Activated T-cell treated with anti-CD3 and anti-CD28 coated beads for 4 hours (primary cell): ENCODE measurements at regions not wholly inside any gene's neighbourhood (a gene's known extent, or its start where the extent isn't known, plus 50 kb on each side); places are given as distances from the start of the nearest gene placed in this dataset.

ENCODE experiments used
- DNase-seq: peaks from one replicate; pipeline ENCODE4 v3.0.0-alpha.2; 2020

GRCh38 chr1:4046836-4047461 is 146.9 kb upstream of the C1orf174 start:
- no peak for DNase-seq

- DNase-seq = no peak
Observed at GRCh38 chr1:4047666-4048065, 147.6 kb upstream of the C1orf174 start.

- DNase-seq = no peak
Observed at GRCh38 chr1:4048076-4048475, 148.0 kb upstream of the C1orf174 start.

GRCh38 chr1:4048921-4049320 is 148.8 kb upstream of the C1orf174 start:
- DNase-seq = no peak

- no peak for DNase-seq
Observed at GRCh38 chr1:4050998-4051397, 150.9 kb upstream of the C1orf174 start.

GRCh38 chr1:4052657-4053056 is 152.6 kb upstream of the C1orf174 start:
- DNase-seq = no peak

GRCh38 chr1:4053160-4053748 is 153.2 kb upstream of the C1orf174 start:
- DNase-seq = no peak

- DNase-seq = no peak
Observed at GRCh38 chr1:4053774-4054173, 153.7 kb upstream of the C1orf174 start.

GRCh38 chr1:4055294-4055967 is 155.4 kb upstream of the C1orf174 start:
- DNase-seq = no peak

GRCh38 chr1:4056422-4056821 is 156.3 kb upstream of the C1orf174 start:
- no peak for DNase-seq

- no peak for DNase-seq
Observed at GRCh38 chr1:4056989-4057388, 156.9 kb upstream of the C1orf174 start.

GRCh38 chr1:4057603-4058002 is 157.5 kb upstream of the C1orf174 start:
- DNase-seq = no peak

GRCh38 chr1:4058122-4058521 is 158.1 kb upstream of the C1orf174 start:
- no peak for DNase-seq

GRCh38 chr1:4058706-4059105 is 158.6 kb upstream of the C1orf174 start:
- no peak for DNase-seq

GRCh38 chr1:4059270-4059669 is 159.2 kb upstream of the C1orf174 start:
- DNase-seq = no peak

- DNase-seq = no peak
Observed at GRCh38 chr1:4060850-4061249, 160.8 kb upstream of the C1orf174 start.

- no peak for DNase-seq
Observed at GRCh38 chr1:4061521-4062031, 161.5 kb upstream of the C1orf174 start.

GRCh38 chr1:4062041-4062440 is 162.0 kb upstream of the C1orf174 start:
- no peak for DNase-seq

GRCh38 chr1:4062560-4062959 is 162.5 kb upstream of the C1orf174 start:
- DNase-seq = no peak

- no peak for DNase-seq
Observed at GRCh38 chr1:4062992-4063391, 162.9 kb upstream of the C1orf174 start.

- DNase-seq = no peak
Observed at GRCh38 chr1:4063516-4063915, 163.4 kb upstream of the C1orf174 start.

GRCh38 chr1:4064150-4064889 is 164.2 kb upstream of the C1orf174 start:
- DNase-seq = no peak

- no peak for DNase-seq
Observed at GRCh38 chr1:4066860-4067599, 167.0 kb upstream of the C1orf174 start.
